ENCODE measurements at regions not wholly inside any gene's neighbourhood (a gene's known extent, or its start where the extent isn't known, plus 50 kb on each side); places are given as distances from the start of the nearest gene placed in this dataset.
"Not testable (repeated sequence)": the region's sequence is repeated elsewhere in the genome, so short reads cannot be mapped to it uniquely, and the experiment has no call there.

- no peak for DNase-seq
Measured at GRCh38 chr2:150127995-150128394, 359.5 kb downstream of the RND3 start.

GRCh38 chr2:150127346-150127990, 360.0 kb downstream of the RND3 start:
- no peak for DNase-seq

GRCh38 chr2:150126839-150127238, 360.6 kb downstream of the RND3 start:
- no peak for DNase-seq

GRCh38 chr2:150126143-150126740, 361.2 kb downstream of the RND3 start:
- DNase-seq: no peak

GRCh38 chr2:150125708-150126107, 361.8 kb downstream of the RND3 start:
- DNase-seq: no peak

- no peak for DNase-seq
Measured at GRCh38 chr2:150125188-150125587, 362.3 kb downstream of the RND3 start.

- no peak for DNase-seq
Measured at GRCh38 chr2:150124739-150125138, 362.7 kb downstream of the RND3 start.

- DNase-seq: no peak
Measured at GRCh38 chr2:150122871-150123613, 364.4 kb downstream of the RND3 start.

- no peak for DNase-seq
Measured at GRCh38 chr2:150122156-150122555, 365.3 kb downstream of the RND3 start.

- no peak for DNase-seq
Measured at GRCh38 chr2:150120326-150120955, 367.0 kb downstream of the RND3 start.

GRCh38 chr2:150119819-150120218, 367.6 kb downstream of the RND3 start:
- DNase-seq: no peak

GRCh38 chr2:150114089-150114488, 373.4 kb downstream of the RND3 start:
- DNase-seq: not testable (repeated sequence)

- no peak for DNase-seq
Measured at GRCh38 chr2:150110548-150110947, 376.9 kb downstream of the RND3 start.

- no peak for DNase-seq
Measured at GRCh38 chr2:150109912-150110311, 377.6 kb downstream of the RND3 start.

GRCh38 chr2:150109028-150109427, 378.4 kb downstream of the RND3 start:
- DNase-seq: no peak

- no peak for DNase-seq
Measured at GRCh38 chr2:150107816-150108215, 379.7 kb downstream of the RND3 start.

- DNase-seq: no peak
Measured at GRCh38 chr2:150107170-150107569, 380.3 kb downstream of the RND3 start.

- DNase-seq: no peak
Measured at GRCh38 chr2:150101947-150102346, 385.5 kb downstream of the RND3 start.

- DNase-seq: no peak
Measured at GRCh38 chr2:150100834-150101233, 386.6 kb downstream of the RND3 start.

- no peak for DNase-seq
Measured at GRCh38 chr2:150100336-150100735, 387.1 kb downstream of the RND3 start.

- DNase-seq: no peak
Measured at GRCh38 chr2:150099805-150100204, 387.7 kb downstream of the RND3 start.

- no peak for DNase-seq
Measured at GRCh38 chr2:150097901-150098531, 389.5 kb downstream of the RND3 start.

- no peak for DNase-seq
Measured at GRCh38 chr2:150097402-150097801, 390.1 kb downstream of the RND3 start.

Data from left hindlimb (tissue), 1 donor.